Germinal center (tissue), 1 donor: ENCODE measurements at regions not wholly inside any gene's neighbourhood (a gene's known extent, or its start where the extent isn't known, plus 50 kb on each side); places are given as distances from the start of the nearest gene placed in this dataset.
"Not testable (repeated sequence)": the region's sequence is repeated elsewhere in the genome, so short reads cannot be mapped to it uniquely, and the experiment has no call there.

Experiments
- DNase-seq: peaks from one replicate; pipeline ENCODE4 v3.0.0; 2012; ENCODE audit warnings: mixed read lengths, low spot score

- DNase-seq: not testable (repeated sequence)
Observed at GRCh38 chr2:57707794-57708193, 338.8 kb upstream of the VRK2 start.

GRCh38 chr2:57711991-57712390 lies 334.6 kb upstream of the VRK2 start:
- DNase-seq: no peak

GRCh38 chr2:57720728-57721627 lies 325.6 kb upstream of the VRK2 start:
- DNase-seq: peak; percentile 34

- DNase-seq: no peak
Observed at GRCh38 chr2:57725337-57725947, 321.2 kb upstream of the VRK2 start.

GRCh38 chr2:57726294-57726693 lies 320.3 kb upstream of the VRK2 start:
- no peak for DNase-seq

GRCh38 chr2:57728691-57729090 lies 317.9 kb upstream of the VRK2 start:
- DNase-seq: no peak

- DNase-seq: no peak
Observed at GRCh38 chr2:57733956-57734355, 312.6 kb upstream of the VRK2 start.

GRCh38 chr2:57740891-57741290 lies 305.7 kb upstream of the VRK2 start:
- no peak for DNase-seq

- no peak for DNase-seq
Observed at GRCh38 chr2:57753636-57754035, 293.0 kb upstream of the VRK2 start.

- DNase-seq: no peak
Observed at GRCh38 chr2:57758686-57759085, 287.9 kb upstream of the VRK2 start.

- peak; percentile 5 for DNase-seq
Observed at GRCh38 chr2:57759131-57759530, 287.5 kb upstream of the VRK2 start.

GRCh38 chr2:57759822-57760300 lies 286.7 kb upstream of the VRK2 start:
- peak; percentile 72 for DNase-seq

GRCh38 chr2:57760381-57760801 lies 286.2 kb upstream of the VRK2 start:
- DNase-seq: no peak

GRCh38 chr2:57776916-57777315 lies 269.7 kb upstream of the VRK2 start:
- no peak for DNase-seq

GRCh38 chr2:57782587-57782986 lies 264.0 kb upstream of the VRK2 start:
- DNase-seq: no peak

GRCh38 chr2:57793310-57793709 lies 253.3 kb upstream of the VRK2 start:
- DNase-seq: no peak

- no peak for DNase-seq
Observed at GRCh38 chr2:57796527-57796926, 250.1 kb upstream of the VRK2 start.

- DNase-seq: no peak
Observed at GRCh38 chr2:57798346-57798745, 248.3 kb upstream of the VRK2 start.

- DNase-seq: no peak
Observed at GRCh38 chr2:57802243-57802642, 244.4 kb upstream of the VRK2 start.

GRCh38 chr2:57804971-57805370 lies 241.6 kb upstream of the VRK2 start:
- no peak for DNase-seq

- DNase-seq: no peak
Observed at GRCh38 chr2:57806449-57806968, 240.1 kb upstream of the VRK2 start.

GRCh38 chr2:57809230-57809629 lies 237.4 kb upstream of the VRK2 start:
- DNase-seq: no peak

GRCh38 chr2:57821088-57821487 lies 225.5 kb upstream of the VRK2 start:
- DNase-seq: no peak
